LNCAP (cell line): ENCODE measurements at regions not wholly inside any gene's neighbourhood (a gene's known extent, or its start where the extent isn't known, plus 50 kb on each side); places are given as distances from the start of the nearest gene placed in this dataset.

ENCODE experiments used
- TF ChIP-seq, protein P1 (sequence below): fragments of 450-650 bp; IDR thresholded peaks from 2 replicates; pipeline ENCODE4 v1.5.1; 2017; ENCODE audit warnings: mild to moderate bottlenecking

DNA sequence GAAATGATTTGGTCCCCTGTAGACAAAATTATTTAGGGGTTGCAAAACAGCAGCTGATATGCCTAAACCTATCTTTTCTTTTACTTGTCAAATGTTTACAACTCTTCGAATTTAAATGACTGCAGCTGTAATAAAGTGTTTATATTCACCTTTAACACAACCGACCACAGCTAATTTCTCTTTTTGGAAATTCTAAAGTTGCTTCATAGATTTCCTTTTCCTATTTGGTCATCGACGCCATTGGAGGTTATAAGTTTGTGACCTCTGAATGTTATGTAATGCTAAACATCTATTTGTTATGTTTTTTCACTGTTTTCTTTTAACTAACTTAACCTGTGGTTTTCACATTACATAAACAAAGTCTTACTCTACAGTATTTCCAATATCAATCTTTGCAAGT, 1094.9 kb upstream of the EPHA6 start:
- TF ChIP-seq, protein P1, sequence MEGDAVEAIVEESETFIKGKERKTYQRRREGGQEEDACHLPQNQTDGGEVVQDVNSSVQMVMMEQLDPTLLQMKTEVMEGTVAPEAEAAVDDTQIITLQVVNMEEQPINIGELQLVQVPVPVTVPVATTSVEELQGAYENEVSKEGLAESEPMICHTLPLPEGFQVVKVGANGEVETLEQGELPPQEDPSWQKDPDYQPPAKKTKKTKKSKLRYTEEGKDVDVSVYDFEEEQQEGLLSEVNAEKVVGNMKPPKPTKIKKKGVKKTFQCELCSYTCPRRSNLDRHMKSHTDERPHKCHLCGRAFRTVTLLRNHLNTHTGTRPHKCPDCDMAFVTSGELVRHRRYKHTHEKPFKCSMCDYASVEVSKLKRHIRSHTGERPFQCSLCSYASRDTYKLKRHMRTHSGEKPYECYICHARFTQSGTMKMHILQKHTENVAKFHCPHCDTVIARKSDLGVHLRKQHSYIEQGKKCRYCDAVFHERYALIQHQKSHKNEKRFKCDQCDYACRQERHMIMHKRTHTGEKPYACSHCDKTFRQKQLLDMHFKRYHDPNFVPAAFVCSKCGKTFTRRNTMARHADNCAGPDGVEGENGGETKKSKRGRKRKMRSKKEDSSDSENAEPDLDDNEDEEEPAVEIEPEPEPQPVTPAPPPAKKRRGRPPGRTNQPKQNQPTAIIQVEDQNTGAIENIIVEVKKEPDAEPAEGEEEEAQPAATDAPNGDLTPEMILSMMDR, result no peak

DNA sequence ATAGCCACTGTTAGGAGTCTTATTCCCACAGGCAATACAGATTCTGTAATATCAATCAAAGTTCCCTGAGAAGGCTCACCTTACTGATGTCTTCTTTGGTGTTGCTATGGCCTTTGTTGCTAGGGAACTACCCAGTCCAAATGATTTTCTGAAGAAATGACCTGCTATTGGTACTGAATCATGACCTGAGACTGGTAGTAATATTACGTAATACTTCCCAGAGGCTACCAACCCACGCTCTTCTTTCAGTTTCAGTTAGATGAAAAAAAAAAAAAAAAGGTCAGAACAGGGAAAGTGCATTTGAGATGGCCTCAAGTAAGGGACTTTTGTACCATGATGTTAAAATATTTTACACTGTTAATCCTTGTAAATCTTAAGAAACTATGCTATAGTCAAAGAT, 1092.5 kb upstream of the EPHA6 start:
- TF ChIP-seq, protein P1, result no peak

DNA sequence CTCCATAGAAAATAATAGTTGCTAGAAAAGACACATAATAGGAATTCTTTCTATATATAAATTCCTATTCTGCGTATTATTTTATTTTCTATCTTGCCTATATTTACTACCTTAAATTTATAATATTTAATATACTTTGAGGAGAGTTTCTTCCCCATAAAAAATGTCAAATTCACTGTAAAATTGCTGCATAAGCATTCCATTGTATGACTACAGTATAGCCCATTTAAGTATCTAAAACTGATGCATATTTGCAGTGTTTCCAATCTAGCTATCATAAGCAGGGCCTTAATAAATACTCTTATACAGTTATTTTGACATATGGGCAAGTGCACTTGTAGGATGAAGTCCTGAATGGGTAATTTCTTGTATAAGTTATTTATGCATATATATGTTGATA, 1088.6 kb upstream of the EPHA6 start:
- TF ChIP-seq, protein P1, result no peak

DNA sequence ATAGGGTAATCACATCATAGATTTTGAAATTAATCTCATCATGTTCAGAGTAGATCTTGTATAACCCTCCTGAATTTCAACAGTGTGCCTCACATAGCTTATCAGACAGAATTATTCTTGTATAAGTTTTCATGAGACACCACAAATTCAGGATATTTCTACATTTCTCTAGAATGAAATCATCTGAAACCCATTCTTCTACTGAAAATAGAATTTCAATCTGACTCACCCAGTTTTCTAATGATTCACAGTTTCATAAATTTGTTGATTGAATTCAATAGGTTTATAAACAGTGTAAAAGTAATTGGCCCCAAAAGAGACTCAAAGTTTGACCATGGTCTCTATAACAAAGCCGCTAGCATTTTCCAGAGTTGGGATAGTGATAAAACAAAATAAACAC, 1082.6 kb upstream of the EPHA6 start:
- TF ChIP-seq, protein P1, result no peak

DNA sequence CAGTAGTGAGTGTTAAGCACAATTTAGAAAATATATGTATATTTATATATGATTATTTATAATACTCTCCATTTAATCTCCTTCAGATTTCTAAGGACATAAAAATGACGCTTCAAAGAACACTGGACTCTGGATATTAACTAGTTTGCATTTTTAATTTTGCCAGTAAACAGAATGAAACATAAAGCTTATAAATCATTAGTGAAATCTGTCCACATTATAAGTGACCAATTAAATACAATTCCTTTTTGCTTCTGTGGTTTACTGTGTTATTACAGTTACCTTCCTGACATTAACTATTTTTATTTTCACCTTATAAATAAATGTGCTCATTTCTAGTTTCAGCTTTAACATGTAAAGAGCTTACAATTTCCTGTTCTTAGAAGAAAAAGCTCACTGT, 1081.1 kb upstream of the EPHA6 start:
- TF ChIP-seq, protein P1, result no peak

DNA sequence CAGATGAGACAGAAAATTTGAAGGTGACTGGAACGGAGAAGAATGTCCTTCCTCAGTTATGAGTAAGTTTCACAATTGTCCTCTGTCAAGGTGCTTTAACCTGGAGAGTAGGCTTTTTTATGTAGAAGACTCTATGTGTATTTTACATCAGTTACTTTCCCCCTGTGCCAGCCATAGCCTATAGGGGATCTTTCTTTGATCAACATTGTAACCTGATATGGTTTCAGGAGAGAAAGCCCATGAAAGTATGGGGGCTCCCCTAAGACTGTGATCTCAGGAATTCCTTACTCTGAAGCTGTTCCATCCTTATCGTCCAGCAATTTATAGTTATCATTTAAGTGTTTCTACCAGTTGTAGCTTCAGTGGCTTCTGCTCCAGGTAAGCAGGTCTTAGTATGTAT, 1076.3 kb upstream of the EPHA6 start:
- TF ChIP-seq, protein P1, result no peak

DNA sequence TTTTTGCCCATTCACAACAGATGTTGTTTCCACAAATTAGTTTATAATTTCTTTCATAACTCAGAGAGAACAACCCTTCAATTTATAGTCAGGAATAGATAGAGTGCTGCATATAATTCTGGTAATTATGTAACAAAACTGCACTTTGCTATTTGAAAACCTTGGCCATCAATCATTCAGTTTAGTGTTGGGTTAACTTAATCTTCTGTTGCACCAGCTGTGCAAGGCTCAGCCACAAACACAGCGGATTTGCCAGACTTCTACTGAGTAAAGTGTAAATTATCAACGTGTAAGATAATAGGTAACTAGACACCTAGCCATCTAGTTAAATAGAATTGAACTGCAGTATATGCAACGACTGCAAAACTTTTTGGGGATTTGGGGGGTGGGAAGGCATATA, 1064.3 kb upstream of the EPHA6 start:
- TF ChIP-seq, protein P1, result no peak

DNA sequence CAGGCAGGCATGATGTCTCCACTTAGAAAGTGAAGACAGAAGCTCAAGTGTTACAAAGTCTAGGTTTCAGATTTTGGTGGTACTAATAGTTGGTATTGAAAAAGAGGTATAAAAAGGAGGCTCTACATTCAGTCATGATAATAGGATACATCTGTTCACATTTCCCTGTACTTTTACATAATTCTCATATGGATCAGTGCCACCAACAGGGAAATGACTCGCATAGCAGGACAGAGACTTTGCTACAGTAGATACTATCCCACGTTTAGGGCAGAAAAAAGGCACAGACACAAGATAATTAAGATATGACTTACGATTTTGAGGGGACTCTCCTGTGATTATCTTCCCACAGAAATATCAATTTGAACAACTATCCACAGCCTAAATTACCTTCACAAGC, 1062.9 kb upstream of the EPHA6 start:
- TF ChIP-seq, protein P1, result no peak
